GM12892 (cell line): ENCODE measurements at regions not wholly inside any gene's neighbourhood (a gene's known extent, or its start where the extent isn't known, plus 50 kb on each side); places are given as distances from the start of the nearest gene placed in this dataset.
"Not testable (repeated sequence)": the region's sequence is repeated elsewhere in the genome, so short reads cannot be mapped to it uniquely, and the experiment has no call there.

Source experiments
- POLR2A ChIP-seq: IDR thresholded peaks from 2 replicates; pipeline ENCODE4 v1.6.1; 2011; ENCODE audit warnings: low read depth, low read length, control low read depth
- TAF1 ChIP-seq: IDR thresholded peaks from 2 replicates; pipeline ENCODE4 v1.6.1; 2011; ENCODE audit warnings: low read depth, mild to moderate bottlenecking, control low read depth, low read length, borderline replicate concordance

DNA sequence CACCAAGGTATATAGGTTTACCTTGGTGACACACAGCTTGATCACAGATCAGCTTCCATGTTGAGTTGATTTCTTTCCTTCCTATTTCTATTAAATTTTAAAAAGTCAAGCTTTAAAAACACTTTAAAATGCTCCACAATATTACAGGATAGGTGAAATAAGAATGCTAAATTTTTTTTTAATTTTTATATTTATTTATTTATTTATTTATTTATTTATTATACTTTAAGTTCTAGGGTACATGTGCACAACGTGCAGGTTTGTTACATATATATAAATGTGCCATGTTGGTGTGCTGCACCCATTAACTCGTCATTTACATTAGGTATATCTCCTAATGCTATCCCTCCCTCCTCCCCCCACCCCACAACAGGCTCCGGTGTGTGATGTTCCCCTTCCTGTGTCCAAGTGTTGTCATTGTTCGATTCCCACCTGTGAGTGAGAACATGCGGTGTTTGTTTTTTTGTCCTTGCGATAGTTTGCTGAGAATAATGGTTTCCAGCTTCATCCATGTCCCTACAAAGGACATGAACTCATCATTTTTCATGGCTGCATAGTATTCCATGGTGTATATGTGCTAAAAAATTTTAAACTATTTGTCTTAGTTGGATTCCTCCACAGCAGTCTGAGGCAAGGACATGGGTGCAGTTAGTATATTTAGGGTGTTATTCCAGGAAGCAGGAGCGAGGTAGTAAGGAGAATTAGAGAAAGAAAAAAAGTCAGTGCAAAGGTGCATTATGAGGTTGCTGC lies 99.8 kb upstream of the C1GALT1C1 start:
- TF ChIP-seq POLR2A, TAF1: not testable (repeated sequence)
